ENCODE measurements at regions not wholly inside any gene's neighbourhood (a gene's known extent, or its start where the extent isn't known, plus 50 kb on each side); places are given as distances from the start of the nearest gene placed in this dataset.

DNA sequence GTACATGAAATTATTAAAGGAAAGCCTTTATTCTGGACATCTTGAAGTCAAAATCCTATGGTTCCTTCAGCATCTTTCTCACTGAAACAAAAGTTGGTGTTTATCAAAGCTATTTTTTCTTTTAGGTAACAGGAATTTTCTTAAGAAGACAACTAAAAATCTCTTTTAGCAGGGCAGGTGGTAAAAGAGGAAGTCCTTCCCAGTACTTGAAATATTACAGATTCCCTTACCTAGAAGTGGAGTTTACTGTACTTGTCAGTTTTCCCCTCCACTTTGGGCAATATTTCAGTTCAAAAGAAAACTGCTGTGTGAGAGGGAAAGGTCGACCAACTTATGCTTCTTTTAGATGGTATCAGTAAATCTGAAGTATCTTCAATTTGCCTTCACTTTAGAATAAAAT is 64.3 kb upstream of the TDRD3 start:
- no peak for TF ChIP-seq POLR2A (IDR thresholded peaks at IDR 0.05; ENCODE audit: low read depth, low read length)
- TF ChIP-seq, protein P1, sequence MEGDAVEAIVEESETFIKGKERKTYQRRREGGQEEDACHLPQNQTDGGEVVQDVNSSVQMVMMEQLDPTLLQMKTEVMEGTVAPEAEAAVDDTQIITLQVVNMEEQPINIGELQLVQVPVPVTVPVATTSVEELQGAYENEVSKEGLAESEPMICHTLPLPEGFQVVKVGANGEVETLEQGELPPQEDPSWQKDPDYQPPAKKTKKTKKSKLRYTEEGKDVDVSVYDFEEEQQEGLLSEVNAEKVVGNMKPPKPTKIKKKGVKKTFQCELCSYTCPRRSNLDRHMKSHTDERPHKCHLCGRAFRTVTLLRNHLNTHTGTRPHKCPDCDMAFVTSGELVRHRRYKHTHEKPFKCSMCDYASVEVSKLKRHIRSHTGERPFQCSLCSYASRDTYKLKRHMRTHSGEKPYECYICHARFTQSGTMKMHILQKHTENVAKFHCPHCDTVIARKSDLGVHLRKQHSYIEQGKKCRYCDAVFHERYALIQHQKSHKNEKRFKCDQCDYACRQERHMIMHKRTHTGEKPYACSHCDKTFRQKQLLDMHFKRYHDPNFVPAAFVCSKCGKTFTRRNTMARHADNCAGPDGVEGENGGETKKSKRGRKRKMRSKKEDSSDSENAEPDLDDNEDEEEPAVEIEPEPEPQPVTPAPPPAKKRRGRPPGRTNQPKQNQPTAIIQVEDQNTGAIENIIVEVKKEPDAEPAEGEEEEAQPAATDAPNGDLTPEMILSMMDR (conservative IDR thresholded peaks at IDR 0.05; ENCODE audit: low read depth, low read length) = no peak
- TF ChIP-seq CEBPB (IDR thresholded peaks at IDR 0.05; ENCODE audit: low read depth, low read length) = no peak
- no peak for TF ChIP-seq BHLHE40 (IDR thresholded peaks at IDR 0.05; ENCODE audit: low read depth, low read length)
- no peak for TF ChIP-seq RAD21 (IDR thresholded peaks at IDR 0.05; ENCODE audit: low read length)
- no peak for TF ChIP-seq FOS (IDR thresholded peaks at IDR 0.05; ENCODE audit: low read depth, low read length)
- TF ChIP-seq MAZ (IDR thresholded peaks at IDR 0.05; ENCODE audit: borderline replicate concordance, low read depth, low read length) = no peak
- TF ChIP-seq, protein P2, sequence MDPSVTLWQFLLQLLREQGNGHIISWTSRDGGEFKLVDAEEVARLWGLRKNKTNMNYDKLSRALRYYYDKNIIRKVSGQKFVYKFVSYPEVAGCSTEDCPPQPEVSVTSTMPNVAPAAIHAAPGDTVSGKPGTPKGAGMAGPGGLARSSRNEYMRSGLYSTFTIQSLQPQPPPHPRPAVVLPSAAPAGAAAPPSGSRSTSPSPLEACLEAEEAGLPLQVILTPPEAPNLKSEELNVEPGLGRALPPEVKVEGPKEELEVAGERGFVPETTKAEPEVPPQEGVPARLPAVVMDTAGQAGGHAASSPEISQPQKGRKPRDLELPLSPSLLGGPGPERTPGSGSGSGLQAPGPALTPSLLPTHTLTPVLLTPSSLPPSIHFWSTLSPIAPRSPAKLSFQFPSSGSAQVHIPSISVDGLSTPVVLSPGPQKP (IDR thresholded peaks at IDR 0.05; ENCODE audit: borderline replicate concordance, low read depth, low read length) = no peak
- TF ChIP-seq RFX5 (IDR thresholded peaks at IDR 0.05; ENCODE audit: low read depth, low read length) = no peak

Data from IMR-90 (cell line).